Thymus (tissue), 11 donors: ENCODE measurements at regions not wholly inside any gene's neighbourhood (a gene's known extent, or its start where the extent isn't known, plus 50 kb on each side); places are given as distances from the start of the nearest gene placed in this dataset.

Experiments
- DNase-seq, 9 donors: peaks; one replicate each; pipeline ENCODE4 v3.0.0-alpha.2; 2013; ENCODE audit warnings: low spot score in 9 of 9, low read depth in 6 of 9, missing footprints in 1 of 9
- H3K27ac ChIP-seq, 2 donors: one replicate each; pipeline ENCODE4 v1.5.1; 2013; ENCODE audit warnings: control low read depth in 1 of 2, low read depth in 1 of 2, low read length in 1 of 2, mild to moderate bottlenecking in 1 of 2, moderate library complexity in 1 of 2
- H3K27me3 ChIP-seq, 2 donors: one replicate each; pipeline ENCODE4 v1.5.1; 2013; ENCODE audit warnings: low read length in 1 of 2; ENCODE audit not compliant: control insufficient read depth in 2 of 2, insufficient read depth in 1 of 2
- H3K36me3 ChIP-seq, 2 donors: one replicate each; pipeline ENCODE4 v1.5.1; 2013; ENCODE audit warnings: low read length in 1 of 2, mild to moderate bottlenecking in 1 of 2, moderate library complexity in 1 of 2; ENCODE audit not compliant: control insufficient read depth in 2 of 2, insufficient read depth in 2 of 2
- H3K4me1 ChIP-seq, 2 donors: one replicate each; pipeline ENCODE4 v1.5.1; 2013; ENCODE audit warnings: low read length in 2 of 2; ENCODE audit not compliant: control insufficient read depth in 2 of 2, insufficient read depth in 2 of 2
- H3K4me3 ChIP-seq, 2 donors: one replicate each; pipeline ENCODE4 v1.5.1; 2013; ENCODE audit warnings: low read length in 2 of 2, control low read depth in 1 of 2, mild to moderate bottlenecking in 1 of 2
- H3K9me3 ChIP-seq, 2 donors: one replicate each; pipeline ENCODE4 v1.5.1; 2013; ENCODE audit warnings: low read length in 1 of 2, mild to moderate bottlenecking in 1 of 2; ENCODE audit not compliant: control insufficient read depth in 2 of 2, insufficient read depth in 1 of 2
- WGBS: extraction: QIAGEN DNeasy Blood & Tissue Kit; methylation state at CpG from one replicate; pipeline ENCODE4 v1.1.7; 2013; 5-methylcytosine and 5-hydroxymethylcytosine counted together
- donor health status: healthy.

GRCh38 chr7:34451183-34451582 lies 206.8 kb upstream of the NPSR1 start:
- Histone ChIP-seq H3K4me3 (no peak overlapping the region), H3K9me3 (no peaks in the 10 kb centered on the region), H3K27me3 (no peaks in the 10 kb centered on the region), H3K4me1 (no peaks in the 10 kb centered on the region), H3K36me3 (no peaks in the 10 kb centered on the region), H3K27ac (no peak overlapping the region)
- WGBS, result 99% methylated on average over 1 of the region's 1 CpG
- DNase-seq, result no peak

DNA sequence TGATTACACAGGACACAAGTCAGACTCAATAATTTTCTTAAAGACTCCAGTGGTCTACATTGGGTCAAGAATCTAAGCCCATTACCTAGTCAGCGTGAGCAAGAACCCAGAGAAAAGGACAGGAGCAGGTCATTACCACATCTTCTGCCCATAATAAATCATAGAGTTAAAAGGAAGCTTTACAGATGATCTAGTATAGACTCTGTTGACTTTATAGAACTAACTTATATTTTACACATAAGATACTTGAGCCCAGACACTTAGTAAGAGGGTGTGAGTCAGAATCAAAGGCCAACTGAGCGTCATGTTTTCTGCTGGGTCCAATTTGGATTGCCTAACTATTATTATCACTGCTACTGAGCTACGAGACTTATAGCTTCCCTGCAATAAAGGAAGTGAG lies 206.1 kb upstream of the NPSR1 start:
- Histone ChIP-seq H3K4me3 (no peak overlapping the region), H3K36me3 (no peaks in the 10 kb centered on the region), H3K27me3 (no peaks in the 10 kb centered on the region), H3K4me1 (no peaks in the 10 kb centered on the region), H3K9me3 (no peaks in the 10 kb centered on the region), H3K27ac (no peak overlapping the region)
- DNase-seq, result no peak
- WGBS, result 83% methylated on average over 3 of the region's 3 CpGs

DNA sequence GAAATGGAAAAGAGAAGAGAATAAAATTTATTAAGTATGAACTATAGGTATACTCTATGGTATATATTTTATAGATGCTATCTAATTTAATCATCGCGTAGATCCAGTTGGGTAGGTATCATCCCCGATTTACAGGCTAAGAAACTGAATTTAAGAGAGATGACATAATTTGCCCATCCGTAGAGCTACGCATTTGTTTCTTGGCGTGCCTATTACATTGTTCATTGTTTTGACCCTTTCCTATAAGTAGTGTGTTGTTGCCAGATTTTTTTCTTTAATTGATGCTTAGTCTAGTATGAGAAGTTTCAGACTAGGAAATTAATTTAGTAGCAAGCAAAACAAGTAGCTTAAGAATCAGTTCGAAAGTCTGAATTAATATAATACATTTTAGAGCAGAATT lies 205.7 kb upstream of the NPSR1 start:
- no peaks in the 10 kb centered on the region for H3K27me3 ChIP-seq
- no peak overlapping the region for H3K4me3 ChIP-seq

DNA sequence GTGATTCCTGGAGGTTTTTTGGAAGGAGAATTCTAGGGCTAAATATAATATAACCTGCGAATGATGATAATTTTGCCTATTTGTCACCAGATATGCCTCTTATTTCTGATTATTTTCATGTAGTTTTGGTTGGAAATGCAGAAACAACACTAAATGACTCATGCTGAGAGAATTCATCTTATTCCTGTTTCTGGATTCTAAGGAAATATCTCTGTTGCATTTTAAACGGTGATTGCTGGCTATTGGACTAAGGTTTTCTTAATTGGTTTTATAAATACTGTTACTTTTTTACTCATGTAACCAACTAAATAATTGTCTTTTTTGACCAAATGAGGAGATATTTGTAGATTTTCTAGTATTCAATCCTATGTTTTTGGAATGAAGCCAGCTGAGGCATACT lies 204.9 kb upstream of the NPSR1 start:
- Histone ChIP-seq H3K36me3 (no peaks in the 10 kb centered on the region), H3K4me3 (no peak overlapping the region), H3K9me3 (peaks cover 0 to 6% of the 10 kb centered on the region in 2 donors), H3K27ac (no peak overlapping the region), H3K27me3 (no peaks in the 10 kb centered on the region), H3K4me1 (no peaks in the 10 kb centered on the region)
- WGBS, result 87% methylated on average over 2 of the region's 2 CpGs
- no peak for DNase-seq

More for the DNA sequence above, 205.7 kb upstream of the NPSR1 start:
- no peaks in the 10 kb centered on the region for H3K4me1 ChIP-seq
- 95% methylated on average over 7 of the region's 7 CpGs for WGBS
- H3K9me3 ChIP-seq, result peaks cover 0 to 1% of the 10 kb centered on the region in 2 donors
- no peaks in the 10 kb centered on the region for H3K36me3 ChIP-seq
- no peak for DNase-seq
- no peak overlapping the region for H3K27ac ChIP-seq

DNA sequence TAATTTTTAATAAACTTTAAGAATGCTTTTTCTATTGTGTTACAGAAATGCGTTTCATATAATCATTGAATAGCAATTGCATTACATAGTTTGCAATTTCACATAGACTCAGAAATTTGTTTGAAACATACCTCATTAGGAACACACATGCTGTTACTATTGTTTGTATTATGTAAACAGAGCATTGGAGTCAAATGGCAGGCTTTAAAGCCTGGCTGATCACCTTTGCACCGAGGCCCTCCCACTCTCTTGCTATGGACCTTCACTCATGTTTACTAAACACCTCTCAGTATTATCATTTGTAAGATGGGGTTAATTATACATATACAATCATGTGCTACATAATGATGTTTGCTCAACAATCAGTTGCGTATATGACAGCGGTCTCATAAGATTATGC lies 203.6 kb upstream of the NPSR1 start:
- Histone ChIP-seq H3K27me3 (no peaks in the 10 kb centered on the region), H3K36me3 (no peaks in the 10 kb centered on the region), H3K4me3 (no peak overlapping the region), H3K27ac (no peak overlapping the region), H3K9me3 (peaks cover 0 to 6% of the 10 kb centered on the region in 2 donors), H3K4me1 (no peaks in the 10 kb centered on the region)
- DNase-seq, result no peak
- 81% methylated on average over 4 of the region's 4 CpGs for WGBS

DNA sequence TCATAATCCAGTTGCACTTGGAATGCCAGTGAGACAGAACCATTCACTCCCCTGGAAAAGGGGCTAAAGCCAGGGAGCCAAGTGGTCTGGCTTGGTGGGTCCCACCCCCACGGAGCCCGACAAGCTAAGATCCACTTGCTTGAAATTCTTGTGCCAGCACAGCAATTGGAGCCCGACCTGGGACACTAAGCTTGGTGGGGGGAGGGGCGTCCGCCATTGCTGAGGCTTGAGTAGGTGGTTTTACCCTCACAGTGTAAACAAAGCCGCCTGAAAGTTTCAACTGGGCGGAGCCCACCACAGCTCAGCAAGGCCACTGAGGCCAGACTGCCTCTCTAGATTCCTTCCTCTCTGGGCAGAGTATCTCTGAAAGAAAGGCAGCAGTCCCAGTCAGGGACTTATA lies 200.7 kb upstream of the NPSR1 start:
- Histone ChIP-seq H3K4me3 (no peak overlapping the region), H3K36me3 (no peaks in the 10 kb centered on the region), H3K27me3 (no peaks in the 10 kb centered on the region), H3K4me1 (no peaks in the 10 kb centered on the region), H3K9me3 (peaks cover 0 to 6% of the 10 kb centered on the region in 2 donors), H3K27ac (no peak overlapping the region)
- no peak for DNase-seq
- WGBS, result 89% methylated on average over 7 of the region's 7 CpGs

DNA sequence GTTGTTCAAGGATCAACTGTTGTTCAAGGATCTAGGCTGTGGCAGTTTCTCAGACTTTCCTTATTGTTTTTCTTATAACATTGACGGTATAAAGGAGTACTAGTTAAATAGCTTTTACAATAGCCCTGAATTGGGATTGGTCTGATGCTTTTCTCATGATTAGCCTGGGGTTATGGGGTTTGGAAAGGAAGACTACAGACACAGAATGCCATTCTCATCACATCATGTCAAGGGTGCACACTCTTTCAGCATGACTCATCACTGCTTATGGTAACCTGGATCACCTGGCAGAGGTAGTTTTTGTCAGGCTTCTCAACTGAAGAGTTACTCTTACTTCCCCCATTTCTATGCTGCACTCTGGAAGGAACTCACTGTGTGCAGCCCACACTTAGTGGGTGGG lies 194.2 kb upstream of the NPSR1 start:
- 83% methylated on average over 1 of the region's 1 CpG for WGBS
- no peaks in the 10 kb centered on the region for H3K27me3 ChIP-seq
- H3K4me3 ChIP-seq, result no peak overlapping the region
- H3K27ac ChIP-seq, result no peak overlapping the region
- H3K36me3 ChIP-seq, result no peaks in the 10 kb centered on the region
- H3K4me1 ChIP-seq, result no peaks in the 10 kb centered on the region
- no peak for DNase-seq
- H3K9me3 ChIP-seq, result no peaks in the 10 kb centered on the region

- peaks cover 3 to 13% of the 10 kb centered on the region in 2 donors for H3K9me3 ChIP-seq
- no peak overlapping the region for H3K4me3 ChIP-seq
- DNase-seq, result no peak
- no peaks in the 10 kb centered on the region for H3K4me1 ChIP-seq
- no peaks in the 10 kb centered on the region for H3K36me3 ChIP-seq
- H3K27me3 ChIP-seq, result no peaks in the 10 kb centered on the region
- no peak overlapping the region for H3K27ac ChIP-seq
These were observed 186.2 kb upstream of the NPSR1 start for GRCh38 chr7:34471844-34472243.

DNA sequence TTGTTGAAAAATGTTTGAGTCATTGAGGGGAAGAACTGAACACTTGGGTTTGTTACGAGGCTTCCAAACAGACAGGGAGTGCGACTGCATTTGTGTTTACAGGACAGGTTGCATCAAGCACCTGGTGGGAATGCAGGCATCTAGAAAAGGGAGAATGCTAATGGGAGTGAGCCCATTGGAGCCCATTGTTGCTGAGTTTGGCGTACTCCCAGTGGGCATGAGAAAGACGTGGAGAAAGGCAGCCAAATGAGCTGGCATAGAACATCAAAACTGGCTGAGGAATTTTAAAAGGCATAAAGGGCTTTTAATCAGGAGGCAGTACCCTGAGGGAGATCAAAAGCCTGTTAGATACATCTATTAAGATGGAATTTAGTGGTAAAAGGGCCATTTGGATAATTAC lies 171.6 kb upstream of the NPSR1 start:
- peaks cover 0 to 3% of the 10 kb centered on the region in 2 donors for H3K9me3 ChIP-seq
- no peaks in the 10 kb centered on the region for H3K36me3 ChIP-seq
- H3K4me3 ChIP-seq, result no peak overlapping the region
- H3K27ac ChIP-seq, result no peak overlapping the region
- no peaks in the 10 kb centered on the region for H3K4me1 ChIP-seq
- DNase-seq, result no peak
- 89% methylated on average over 4 of the region's 4 CpGs for WGBS
- no peaks in the 10 kb centered on the region for H3K27me3 ChIP-seq
